GM12872 (cell line): ENCODE measurements at regions not wholly inside any gene's neighbourhood (a gene's known extent, or its start where the extent isn't known, plus 50 kb on each side); places are given as distances from the start of the nearest gene placed in this dataset.

Source experiments
- TF ChIP-seq, protein P1 (sequence below): IDR thresholded peaks from 3 replicates; pipeline ENCODE4 v1.5.1; 2011; ENCODE audit warnings: low read depth, mild to moderate bottlenecking, low read length, moderate library complexity; ENCODE audit not compliant: insufficient read depth

DNA sequence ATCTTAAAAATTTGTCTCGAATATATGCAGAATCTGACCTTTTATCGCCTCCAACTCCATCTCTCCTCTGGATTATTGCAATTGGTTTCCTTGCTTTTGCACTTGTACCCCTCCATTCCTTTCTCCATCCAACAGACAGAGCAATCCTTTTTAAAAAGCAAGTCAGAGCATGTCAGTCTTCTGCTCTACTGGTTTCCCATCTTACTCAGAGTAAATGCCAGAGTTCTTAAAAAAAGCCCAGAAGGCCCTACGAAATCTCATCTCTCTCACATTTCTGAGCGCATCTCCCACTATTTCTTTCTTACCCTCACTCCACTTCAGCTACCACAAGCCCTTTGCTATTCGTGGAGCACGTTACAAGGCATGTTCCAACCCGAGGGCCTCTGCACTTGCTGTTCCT is 236.9 kb upstream of the DDHD1 start:
- TF ChIP-seq, protein P1, sequence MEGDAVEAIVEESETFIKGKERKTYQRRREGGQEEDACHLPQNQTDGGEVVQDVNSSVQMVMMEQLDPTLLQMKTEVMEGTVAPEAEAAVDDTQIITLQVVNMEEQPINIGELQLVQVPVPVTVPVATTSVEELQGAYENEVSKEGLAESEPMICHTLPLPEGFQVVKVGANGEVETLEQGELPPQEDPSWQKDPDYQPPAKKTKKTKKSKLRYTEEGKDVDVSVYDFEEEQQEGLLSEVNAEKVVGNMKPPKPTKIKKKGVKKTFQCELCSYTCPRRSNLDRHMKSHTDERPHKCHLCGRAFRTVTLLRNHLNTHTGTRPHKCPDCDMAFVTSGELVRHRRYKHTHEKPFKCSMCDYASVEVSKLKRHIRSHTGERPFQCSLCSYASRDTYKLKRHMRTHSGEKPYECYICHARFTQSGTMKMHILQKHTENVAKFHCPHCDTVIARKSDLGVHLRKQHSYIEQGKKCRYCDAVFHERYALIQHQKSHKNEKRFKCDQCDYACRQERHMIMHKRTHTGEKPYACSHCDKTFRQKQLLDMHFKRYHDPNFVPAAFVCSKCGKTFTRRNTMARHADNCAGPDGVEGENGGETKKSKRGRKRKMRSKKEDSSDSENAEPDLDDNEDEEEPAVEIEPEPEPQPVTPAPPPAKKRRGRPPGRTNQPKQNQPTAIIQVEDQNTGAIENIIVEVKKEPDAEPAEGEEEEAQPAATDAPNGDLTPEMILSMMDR = no peak

DNA sequence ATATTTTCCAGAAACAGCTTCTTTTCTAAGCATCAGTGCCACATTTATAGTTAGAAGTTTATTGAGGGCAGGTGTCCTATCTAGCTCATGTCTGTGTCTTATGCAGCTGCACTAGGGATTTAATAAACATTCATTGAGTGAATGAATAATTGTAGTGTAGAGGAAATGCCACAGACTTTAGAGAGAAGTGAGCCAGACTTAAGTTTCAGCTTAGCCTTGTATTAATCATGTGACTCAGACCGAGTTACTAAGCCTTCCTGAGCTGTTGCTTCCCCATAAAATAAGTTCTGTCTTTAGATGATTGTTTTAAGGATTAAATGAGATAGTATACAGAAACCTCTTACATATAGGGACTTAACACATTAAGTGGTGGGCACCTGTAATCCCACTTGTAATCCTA is 236.1 kb upstream of the DDHD1 start:
- TF ChIP-seq, protein P1 = no peak

DNA sequence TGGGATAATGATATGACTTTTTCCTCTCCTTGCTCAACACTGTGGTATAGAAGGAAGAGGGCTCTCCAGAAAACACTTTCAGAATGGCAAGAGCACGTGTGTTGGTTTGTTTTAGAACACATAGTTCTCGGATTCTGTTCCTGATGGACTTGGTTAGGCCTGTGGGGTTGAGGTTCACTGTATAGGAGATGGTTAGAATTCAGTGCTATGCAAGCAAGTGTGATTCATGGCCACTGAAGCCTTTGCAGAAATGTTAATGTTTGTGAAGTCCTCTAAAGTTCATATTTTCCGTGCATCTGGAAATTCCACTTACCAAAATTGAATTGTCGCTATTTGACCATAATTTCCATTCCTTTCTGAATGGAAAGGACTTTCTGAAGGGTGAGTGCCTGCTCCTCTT is 233.2 kb upstream of the DDHD1 start:
- TF ChIP-seq, protein P1 = no peak

DNA sequence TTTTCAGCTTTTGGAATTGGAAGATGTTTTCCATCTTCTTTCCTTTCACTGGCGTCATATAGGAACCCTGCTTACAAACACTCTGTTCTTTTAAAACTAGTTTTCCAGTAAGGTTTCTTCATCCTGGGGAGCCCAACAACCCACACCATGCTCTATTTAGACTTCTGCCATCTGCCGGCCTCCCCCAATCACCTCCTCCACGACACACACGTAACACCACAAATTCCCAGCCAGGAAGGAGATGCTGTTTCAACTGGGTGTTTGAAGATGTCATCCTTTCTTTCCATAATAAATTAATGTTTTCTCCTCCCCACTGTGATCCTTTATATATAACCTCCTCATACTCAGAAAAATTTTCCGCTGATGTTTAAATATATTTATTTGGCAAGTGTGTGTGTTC is 231.4 kb upstream of the DDHD1 start:
- TF ChIP-seq, protein P1 = no peak

DNA sequence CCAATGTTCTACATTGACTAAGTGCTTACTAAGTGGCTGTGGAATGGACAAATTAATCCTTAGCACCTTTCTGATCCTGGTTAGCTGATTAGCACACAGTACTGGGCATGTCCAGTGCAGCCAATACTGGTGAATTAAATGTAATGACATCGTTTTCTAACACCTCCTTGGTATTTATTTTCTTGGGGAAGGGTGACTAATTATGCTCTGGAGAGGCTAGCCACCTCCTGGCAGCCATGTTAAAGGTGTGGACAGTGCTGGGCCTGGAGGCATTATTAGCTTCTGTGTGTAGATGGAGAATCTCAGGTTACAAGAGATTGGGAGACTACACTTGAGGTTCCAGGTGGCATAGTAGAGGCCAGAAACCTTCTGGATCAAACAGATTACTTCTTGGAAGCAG is 230.9 kb upstream of the DDHD1 start:
- TF ChIP-seq, protein P1 = no peak

DNA sequence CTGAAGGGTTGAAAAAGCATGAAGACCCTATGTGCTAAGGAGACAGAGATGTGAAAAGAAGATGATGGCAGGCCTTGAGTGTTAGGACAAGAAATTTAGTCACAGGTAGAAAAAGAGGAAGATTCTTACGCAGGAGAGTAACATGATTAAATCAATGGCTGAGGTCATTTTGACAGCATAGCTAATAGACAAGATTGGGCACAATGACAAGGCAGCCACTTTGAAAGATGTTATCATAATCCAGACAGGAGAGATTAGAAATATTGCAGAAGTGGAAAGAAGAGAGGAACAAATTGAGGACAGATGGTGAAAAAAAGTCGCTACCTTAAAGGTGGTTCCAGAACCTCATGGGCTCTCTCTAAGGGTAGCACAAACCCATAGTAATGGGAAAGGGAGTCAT is 228.8 kb upstream of the DDHD1 start:
- TF ChIP-seq, protein P1 = no peak

DNA sequence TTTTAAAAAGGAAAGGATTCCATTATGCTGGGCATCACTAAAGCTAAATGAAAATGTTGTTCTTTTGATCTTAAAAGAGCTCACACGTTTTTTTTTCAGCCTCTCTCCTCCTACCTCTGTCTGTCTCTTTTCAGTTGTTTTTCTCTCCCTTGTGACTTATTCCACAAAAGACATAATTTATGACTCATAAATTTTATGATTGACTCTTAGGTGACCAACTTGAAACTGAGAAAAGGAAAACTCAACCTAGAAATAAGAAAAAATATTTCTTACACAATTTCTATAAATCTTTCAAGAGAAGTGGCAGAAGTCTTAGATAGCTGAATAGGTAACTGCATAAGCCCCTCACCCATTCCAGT is 227.7 kb upstream of the DDHD1 start:
- TF ChIP-seq, protein P1 = no peak
